GM12878 (cell line): ENCODE measurements at regions not wholly inside any gene's neighbourhood (a gene's known extent, or its start where the extent isn't known, plus 50 kb on each side); places are given as distances from the start of the nearest gene placed in this dataset.

Experiments used
- ATAC-seq: fragments of 200-7000 bp; cut with Tn5 transposase; 3 replicates; pipeline ENCODE4 v1.9.1; 2020; ENCODE audit warnings: mild to moderate bottlenecking, moderate library complexity
- BruUV-seq: library from RNA; stranded (reverse); fragments of 400-500 nt; replicated peaks from 2 replicates; lab custom pipeline; 2021; lab: Mats Ljungman, UMichigan
- CTCF ChIA-PET: fragments of 300-600 bp; sonication (Branson Sonifier 250); formaldehyde crosslinking; extraction: SDS; loops from one replicate; lab custom pipeline; 2021; ENCODE audit warnings: inconsistent platforms; lab: Yijun Ruan, JAX
- POLR2A ChIA-PET: fragments of 350-600 bp; formaldehyde crosslinking; extraction: SDS; loops from one replicate; lab custom pipeline; 2021; ENCODE audit warnings: inconsistent platforms; lab: Charles Lee
- RAD21 ChIA-PET: fragments of 300-600 bp; sonication (Branson Sonifier 250); formaldehyde crosslinking; loops from one replicate; lab custom pipeline; 2023; ENCODE audit warnings: antibody characterized with exemption; ENCODE audit not compliant: unreplicated experiment; lab: Charles Lee
- SMC1A ChIA-PET: fragments of 300-600 bp; sonication (Branson Sonifier 250); formaldehyde crosslinking; loops from one replicate; lab custom pipeline; 2023; ENCODE audit not compliant: unreplicated experiment, uncharacterized antibody; lab: Charles Lee
- DNase-seq: peaks from one replicate; pipeline ENCODE4 v3.0.0-alpha.2; 2011; ENCODE audit warnings: low read depth, low spot score
- FAIRE-seq: peaks from 3 replicates; lab custom pipeline; 2011; peaks lifted over from hg19 to GRCh38; lab: Jason Lieb, UNC
- H2AFZ ChIP-seq: 2 replicates; pipeline ENCODE4 v1.6.0; 2011; ENCODE audit warnings: low read depth, low read length, control low read depth; ENCODE audit not compliant: control insufficient read depth
- H3K27ac ChIP-seq: 2 replicates; pipeline ENCODE4 v1.5.1; 2011; ENCODE audit warnings: control low read depth; ENCODE audit not compliant: control insufficient read depth, insufficient read depth
- H3K27me3 ChIP-seq, 2 experiments: replicated peaks in 1 of 2; 2 replicates each; pipeline versions ENCODE4 v1.6.0 to v1.6.1; 2011; ENCODE audit warnings: low read length in 1 of 2; ENCODE audit not compliant: control insufficient read depth in 2 of 2, insufficient read depth in 2 of 2
- H3K36me3 ChIP-seq, 2 experiments: 2 replicates each; pipeline ENCODE4 v1.5.1; 2011; ENCODE audit warnings: low read length in 1 of 2; ENCODE audit not compliant: control insufficient read depth in 2 of 2, insufficient read depth in 2 of 2
- H3K4me1 ChIP-seq: 2 replicates; pipeline ENCODE4 v1.6.1; 2011; ENCODE audit warnings: mild to moderate bottlenecking, low read length, moderate library complexity, mixed read lengths; ENCODE audit not compliant: control insufficient read depth, insufficient read depth
- H3K4me2 ChIP-seq: 2 replicates; pipeline ENCODE4 v1.6.0; 2011; ENCODE audit warnings: control low read depth; ENCODE audit not compliant: control insufficient read depth, insufficient read depth
- H3K4me3 ChIP-seq: fragments of 200-600 bp; sonication (generic); 2 replicates; pipeline ENCODE4 v1.5.1; 2016
- H3K79me2 ChIP-seq: 2 replicates; pipeline ENCODE4 v1.6.0; 2011; ENCODE audit warnings: low read length; ENCODE audit not compliant: control insufficient read depth, insufficient read depth
- H3K9ac ChIP-seq: 2 replicates; pipeline ENCODE4 v1.8.0; 2011; ENCODE audit warnings: low read length, control low read depth, mixed read lengths; ENCODE audit not compliant: control insufficient read depth, insufficient read depth
- H3K9me3 ChIP-seq: replicated peaks from 3 replicates; pipeline ENCODE4 v1.5.1; 2011; ENCODE audit warnings: mild to moderate bottlenecking, low read length; ENCODE audit not compliant: control insufficient read depth, insufficient read depth
- H4K20me1 ChIP-seq: 2 replicates; pipeline ENCODE4 v1.6.0; 2011; ENCODE audit not compliant: control insufficient read depth, insufficient read depth
- CBFB ChIP-seq: IDR thresholded peaks from 2 replicates; pipeline ENCODE4 v1.6.1; 2016; ENCODE audit warnings: antibody characterized with exemption, low read depth
- DPF2 ChIP-seq: fragments of 450-650 bp; IDR thresholded peaks from 2 replicates; pipeline ENCODE4 v1.6.1; 2017; ENCODE audit warnings: mild to moderate bottlenecking
- FOXK2 ChIP-seq: fragments of 450-650 bp; IDR thresholded peaks from 2 replicates; pipeline ENCODE4 v1.6.1; 2017; ENCODE audit warnings: mild to moderate bottlenecking, moderate library complexity
- IRF3 ChIP-seq: fragments of 450-650 bp; IDR thresholded peaks from 2 replicates; pipeline ENCODE4 v1.6.1; 2014; ENCODE audit warnings: mild to moderate bottlenecking
- KLF5 ChIP-seq: fragments of 450-650 bp; IDR thresholded peaks from 2 replicates; pipeline ENCODE4 v1.6.1; 2014; ENCODE audit warnings: mild to moderate bottlenecking; ENCODE audit not compliant: partially characterized antibody
- MLLT1 ChIP-seq: fragments of 450-650 bp; IDR thresholded peaks from 2 replicates; pipeline ENCODE4 v1.6.1; 2016; ENCODE audit warnings: mild to moderate bottlenecking
- POU2F2 ChIP-seq: IDR thresholded peaks from 3 replicates; pipeline ENCODE4 v1.6.1; 2011; ENCODE audit warnings: low read depth, mild to moderate bottlenecking, low read length, borderline replicate concordance
- SIN3A ChIP-seq: IDR thresholded peaks from 2 replicates; pipeline ENCODE4 v1.6.1; 2012; ENCODE audit warnings: low read depth, low read length, improper control_type of control experiment
- SIX5 ChIP-seq: IDR thresholded peaks from 2 replicates; pipeline ENCODE4 v1.6.1; 2011; ENCODE audit warnings: mild to moderate bottlenecking, low read depth, low read length, moderate library complexity; ENCODE audit not compliant: severe bottlenecking
- STAT3 ChIP-seq: IDR thresholded peaks from 2 replicates; pipeline ENCODE4 v1.6.1; 2011; ENCODE audit warnings: low read depth, low read length, improper control_type of control experiment
- TBL1XR1 ChIP-seq: IDR thresholded peaks from 2 replicates; pipeline ENCODE4 v1.6.1; 2012; ENCODE audit warnings: low read depth, low read length, improper control_type of control experiment
- USF1 ChIP-seq: IDR thresholded peaks from 2 replicates; pipeline ENCODE4 v1.6.1; 2011; ENCODE audit warnings: borderline replicate concordance, low read depth, mild to moderate bottlenecking, moderate library complexity, mixed read lengths, low read length; ENCODE audit not compliant: insufficient read depth; ENCODE audit errors: extremely low read length
- WGBS: methylation state at CpG from one replicate; pipeline ENCODE4 v1.1.6; 2016; ENCODE audit warnings: low lambda C conversion rate; ENCODE audit not compliant: insufficient replicate concordance, insufficient coverage; ENCODE audit errors: missing lambda C conversion rate; 5-methylcytosine and 5-hydroxymethylcytosine counted together
- in situ Hi-C: fragments of 300-500 bp; cut with MboI; formaldehyde crosslinking; loops from 9 replicates; pipeline ENCODE4 v1.14.3; 2018; ENCODE audit warnings: mixed read lengths
- intact Hi-C: fragments of 100-400 bp; cut with micrococcal nuclease; formaldehyde crosslinking; loops from one replicate; pipeline ENCODE4 v1.14.2; 2022; ENCODE audit not compliant: unreplicated experiment

GRCh38 chr10:78997635-78998618 is 70.8 kb upstream of the ZMIZ1 start:
- in situ Hi-C loops (no loop called here), intact Hi-C loops (no loop called here)
- WGBS, result 21% methylated on average over 10 of the region's 10 CpGs
- H3K4me1 ChIP-seq, result no peaks in the 10 kb centered on the region; the same call in 1 of the 2 replicates
- no peaks in the 10 kb centered on the region for H3K79me2 ChIP-seq
- TF ChIP-seq SIN3A (no peak), MLLT1 (no peak), POU2F2 (no peak), KLF5 (no peak), IRF3 (no peak), CBFB (no peak), DPF2 (no peak), FOXK2 (no peak), STAT3 (no peak), USF1 (no peak), SIX5 (no peak), TBL1XR1 (no peak)
- no peaks in the 10 kb centered on the region for H3K9me3 ChIP-seq
- FAIRE-seq (no peak), DNase-seq (no peak), ATAC-seq (peak; percentile 65)
- ChIA-PET SMC1A (no interaction called here), POLR2A (no interaction called here), RAD21 (no interaction called here), CTCF (no interaction called here)
- peak overlapping the region; percentile 15 for H2AFZ ChIP-seq
- no peak overlapping the region for H3K9ac ChIP-seq
- peaks cover 1 to 4% of the 10 kb centered on the region in 2 experiments; a peak in 3 of 4 replicates for H3K27me3 ChIP-seq
- H3K4me2 ChIP-seq, result no peak overlapping the region
- no peaks in the 10 kb centered on the region; the same call in 1 of the 2 replicates for H4K20me1 ChIP-seq
- H3K27ac ChIP-seq, result no peak overlapping the region
- no TSS peak for BruUV-seq
- H3K36me3 ChIP-seq, result no peaks in the 10 kb centered on the region
- H3K4me3 ChIP-seq, result no peak overlapping the region
